ENCODE measurements at regions not wholly inside any gene's neighbourhood (a gene's known extent, or its start where the extent isn't known, plus 50 kb on each side); places are given as distances from the start of the nearest gene placed in this dataset.

DNA sequence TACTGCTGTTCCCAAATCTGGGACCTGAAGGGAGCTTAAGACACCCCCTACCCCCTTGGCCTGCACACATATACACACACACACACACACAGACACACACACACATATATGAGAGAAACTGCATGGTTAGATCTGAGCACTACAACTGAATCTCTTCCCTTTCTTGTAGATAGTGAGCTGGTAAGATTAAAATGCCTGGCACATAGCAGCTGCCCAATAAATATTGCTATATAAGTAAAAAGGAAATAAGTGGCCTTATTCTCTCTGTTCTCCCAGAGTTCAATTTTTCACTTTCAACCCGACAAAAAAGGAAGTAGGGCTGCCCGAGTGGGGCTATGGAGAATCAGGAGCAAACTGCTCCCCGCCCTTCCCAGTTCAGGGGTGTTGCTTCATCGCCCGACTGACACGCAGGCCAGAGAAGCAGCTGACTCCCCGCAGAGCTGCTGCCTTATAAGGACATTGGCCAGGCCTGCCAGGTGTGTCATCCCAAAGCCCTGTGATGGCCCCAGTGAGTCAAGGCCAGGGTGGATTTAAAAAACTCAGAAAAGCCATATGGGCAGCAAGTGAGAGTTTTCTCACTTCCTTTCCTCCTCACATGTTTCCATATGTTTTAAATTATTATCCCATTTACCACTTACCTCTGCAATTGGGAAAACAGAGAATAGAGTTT, 106.5 kb upstream of the SLC44A3 start:
- TF ChIP-seq, protein P1, sequence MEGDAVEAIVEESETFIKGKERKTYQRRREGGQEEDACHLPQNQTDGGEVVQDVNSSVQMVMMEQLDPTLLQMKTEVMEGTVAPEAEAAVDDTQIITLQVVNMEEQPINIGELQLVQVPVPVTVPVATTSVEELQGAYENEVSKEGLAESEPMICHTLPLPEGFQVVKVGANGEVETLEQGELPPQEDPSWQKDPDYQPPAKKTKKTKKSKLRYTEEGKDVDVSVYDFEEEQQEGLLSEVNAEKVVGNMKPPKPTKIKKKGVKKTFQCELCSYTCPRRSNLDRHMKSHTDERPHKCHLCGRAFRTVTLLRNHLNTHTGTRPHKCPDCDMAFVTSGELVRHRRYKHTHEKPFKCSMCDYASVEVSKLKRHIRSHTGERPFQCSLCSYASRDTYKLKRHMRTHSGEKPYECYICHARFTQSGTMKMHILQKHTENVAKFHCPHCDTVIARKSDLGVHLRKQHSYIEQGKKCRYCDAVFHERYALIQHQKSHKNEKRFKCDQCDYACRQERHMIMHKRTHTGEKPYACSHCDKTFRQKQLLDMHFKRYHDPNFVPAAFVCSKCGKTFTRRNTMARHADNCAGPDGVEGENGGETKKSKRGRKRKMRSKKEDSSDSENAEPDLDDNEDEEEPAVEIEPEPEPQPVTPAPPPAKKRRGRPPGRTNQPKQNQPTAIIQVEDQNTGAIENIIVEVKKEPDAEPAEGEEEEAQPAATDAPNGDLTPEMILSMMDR (IDR thresholded peaks at IDR 0.05; ENCODE audit: unreplicated experiment), result no peak
- Mint-ChIP-seq H3K36me3 (ENCODE audit: insufficient read depth, unreplicated experiment) (peaks cover 8% of the 10 kb centered on the region), H3K4me3 (ENCODE audit: low read depth, unreplicated experiment) (no peak overlapping the region), H3K27ac (ENCODE audit: unreplicated experiment) (peak overlapping the region; percentile 68), H3K27me3 (ENCODE audit: unreplicated experiment) (no peaks in the 10 kb centered on the region), H3K9me3 (ENCODE audit: low read depth, unreplicated experiment) (no peaks in the 10 kb centered on the region), H3K4me1 (ENCODE audit: low read depth, unreplicated experiment) (peaks cover 24% of the 10 kb centered on the region)
- BruUV-seq (replicated peaks), result no TSS peak
- CTCF ChIA-PET, result interaction anchor here (0.6 to 1.6 kb wide), 4 partner anchors 14 to 89 kb away, joined by 3 to 5 read pairs (median 4); no protein-coding TSS in a partner anchor
- peak; percentile 86 for DNase-seq
- intact Hi-C loops (cut with micrococcal nuclease; ENCODE audit: unreplicated experiment), result no loop called here

DNA sequence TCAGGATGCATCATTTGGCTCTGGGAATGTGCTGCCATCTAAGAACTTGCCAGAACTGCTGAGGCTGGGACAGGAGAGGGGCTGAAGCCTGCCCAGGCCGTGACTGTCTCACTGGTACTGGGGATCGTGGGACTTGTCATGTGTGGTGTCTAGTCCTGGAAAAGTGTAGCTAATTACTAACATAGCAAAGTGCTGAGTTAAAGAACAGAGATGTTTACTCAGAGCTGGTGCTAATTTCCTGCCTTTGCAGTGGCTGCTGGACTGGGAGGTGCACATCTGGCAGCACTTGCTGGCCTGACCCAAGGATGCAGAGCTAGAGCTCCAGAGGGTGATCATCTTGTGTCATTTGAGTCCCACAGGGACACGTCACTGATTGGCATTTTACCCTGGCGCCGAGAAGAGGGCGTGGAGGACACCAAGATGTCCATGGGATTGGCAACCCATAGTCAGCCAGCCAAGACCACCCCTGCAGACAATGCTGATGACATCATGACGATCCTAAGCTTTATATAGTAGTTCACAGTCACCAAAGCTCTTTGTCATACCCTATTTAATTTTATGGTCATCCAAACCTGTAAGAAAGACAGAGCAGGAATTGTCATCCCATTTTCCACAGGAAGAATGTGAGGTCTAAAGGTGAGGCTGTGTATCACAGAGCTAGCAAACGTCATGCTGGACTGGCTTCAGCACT, 110.1 kb upstream of the SLC44A3 start:
- Mint-ChIP-seq H3K4me1 (ENCODE audit: low read depth, unreplicated experiment) (peaks cover 28% of the 10 kb centered on the region), H3K4me3 (ENCODE audit: low read depth, unreplicated experiment) (no peak overlapping the region), H3K27me3 (ENCODE audit: unreplicated experiment) (no peaks in the 10 kb centered on the region), H3K36me3 (ENCODE audit: insufficient read depth, unreplicated experiment) (peaks cover 8% of the 10 kb centered on the region), H3K9me3 (ENCODE audit: low read depth, unreplicated experiment) (no peaks in the 10 kb centered on the region), H3K27ac (ENCODE audit: unreplicated experiment) (no peak overlapping the region)
- no peak for DNase-seq
- TF ChIP-seq, protein P1 (IDR thresholded peaks at IDR 0.05; ENCODE audit: unreplicated experiment), result no peak
- no TSS peak for BruUV-seq (replicated peaks)
- CTCF ChIA-PET, result interaction anchor here (1.2 kb wide), 1 partner anchor 12 kb away, joined by 3 read pairs; no protein-coding TSS in a partner anchor
- intact Hi-C loops (cut with micrococcal nuclease; ENCODE audit: unreplicated experiment), result no loop called here

DNA sequence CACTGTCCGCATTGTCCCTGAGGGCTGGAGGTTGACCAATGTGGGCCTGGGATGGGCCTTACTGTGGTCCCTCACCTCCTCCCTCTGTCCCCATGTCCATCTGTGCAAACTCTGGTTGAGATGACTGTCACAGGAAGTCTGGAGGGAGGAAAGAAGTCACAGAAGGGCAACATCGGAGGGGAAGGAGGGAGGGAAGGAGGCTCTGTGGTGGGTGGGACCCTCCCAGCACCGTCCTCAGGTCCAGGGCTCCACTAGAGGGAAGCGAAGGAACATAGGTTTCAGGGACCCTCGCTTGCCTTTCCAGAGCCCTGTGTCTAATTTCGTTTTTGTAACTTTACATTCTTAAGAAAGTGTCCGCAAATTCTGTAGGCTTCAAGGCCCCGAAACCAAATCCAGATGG, 111.3 kb upstream of the SLC44A3 start:
- intact Hi-C loops (cut with micrococcal nuclease; ENCODE audit: unreplicated experiment), result no loop called here
- no peak for DNase-seq
- CTCF ChIA-PET, result no interaction called here
- Mint-ChIP-seq H3K9me3 (ENCODE audit: low read depth, unreplicated experiment) (peaks cover 2% of the 10 kb centered on the region), H3K4me3 (ENCODE audit: low read depth, unreplicated experiment) (no peak overlapping the region), H3K27me3 (ENCODE audit: unreplicated experiment) (no peaks in the 10 kb centered on the region), H3K36me3 (ENCODE audit: insufficient read depth, unreplicated experiment) (peaks cover 4% of the 10 kb centered on the region), H3K4me1 (ENCODE audit: low read depth, unreplicated experiment) (peaks cover 21% of the 10 kb centered on the region), H3K27ac (ENCODE audit: unreplicated experiment) (no peak overlapping the region)
- BruUV-seq (replicated peaks), result no TSS peak
- TF ChIP-seq, protein P1 (IDR thresholded peaks at IDR 0.05; ENCODE audit: unreplicated experiment), result no peak

DNA sequence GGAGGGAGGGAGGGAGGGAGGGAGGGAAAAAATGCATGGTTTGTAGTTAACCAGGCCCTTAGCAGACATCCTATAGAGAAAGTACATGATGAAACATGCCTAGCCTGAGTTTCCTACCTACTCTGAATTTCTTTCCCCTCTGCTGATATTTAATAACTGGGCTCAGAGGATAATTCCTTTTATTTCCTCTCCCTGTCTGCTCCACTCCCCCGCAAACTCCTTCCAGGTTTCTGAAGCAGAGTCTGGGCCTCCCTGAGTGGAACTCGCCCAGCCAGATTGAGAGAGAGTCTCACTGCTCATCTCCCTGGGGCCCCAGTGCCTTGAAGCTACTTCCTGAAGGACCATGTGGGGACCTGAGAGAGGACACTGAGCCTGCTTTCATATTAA, 111.9 kb upstream of the SLC44A3 start:
- no peak overlapping the region for H3K27ac Mint-ChIP-seq (ENCODE audit: unreplicated experiment)
- peaks cover 2% of the 10 kb centered on the region for H3K9me3 Mint-ChIP-seq (ENCODE audit: low read depth, unreplicated experiment)
- DNase-seq, result no peak
- TF ChIP-seq, protein P1 (IDR thresholded peaks at IDR 0.05; ENCODE audit: unreplicated experiment), result no peak
- no TSS peak for BruUV-seq (replicated peaks)
- H3K36me3 Mint-ChIP-seq (ENCODE audit: insufficient read depth, unreplicated experiment), result no peaks in the 10 kb centered on the region
- no peak overlapping the region for H3K4me3 Mint-ChIP-seq (ENCODE audit: low read depth, unreplicated experiment)
- H3K27me3 Mint-ChIP-seq (ENCODE audit: unreplicated experiment), result no peaks in the 10 kb centered on the region
- intact Hi-C loops (cut with micrococcal nuclease; ENCODE audit: unreplicated experiment), result no loop called here
- CTCF ChIA-PET, result no interaction called here
- peaks cover 16% of the 10 kb centered on the region for H3K4me1 Mint-ChIP-seq (ENCODE audit: low read depth, unreplicated experiment)

Data from Calu3 (cell line).